HepG2 (cell line): ENCODE measurements at regions not wholly inside any gene's neighbourhood (a gene's known extent, or its start where the extent isn't known, plus 50 kb on each side); places are given as distances from the start of the nearest gene placed in this dataset.

Source experiments
- ATAC-seq: fragments of 200-7000 bp; cut with Tn5 transposase; 3 replicates; pipeline ENCODE4 v1.9.1; 2020; ENCODE audit warnings: mild to moderate bottlenecking, moderate library complexity
- BruUV-seq: library from RNA; stranded (reverse); fragments of 400-500 nt; replicated peaks from 2 replicates; lab custom pipeline; 2021; lab: Mats Ljungman, UMichigan
- CTCF ChIA-PET: fragments of 300-600 bp; formaldehyde crosslinking; extraction: SDS; loops from one replicate; lab custom pipeline; 2021; ENCODE audit warnings: low total read pairs, inconsistent platforms, low intra/inter-chr PET ratio; lab: Yijun Ruan, JAX
- POLR2A ChIA-PET: fragments of 350-600 bp; sonication (Branson Sonifier 250); formaldehyde crosslinking; loops from one replicate; lab custom pipeline; 2020; ENCODE audit warnings: antibody characterized with exemption, inconsistent platforms; lab: Yijun Ruan, JAX
- DNase-seq: peaks from one replicate; pipeline ENCODE4 v3.0.0-alpha.2; 2015; ENCODE audit warnings: low spot score
- FAIRE-seq: peaks from 3 replicates; lab custom pipeline; 2011; peaks lifted over from hg19 to GRCh38; lab: Jason Lieb, UNC
- H2AFZ ChIP-seq: one replicate; pipeline ENCODE4 v1.6.1; 2011; ENCODE audit warnings: low read length, inconsistent platforms
- H3K27ac ChIP-seq: fragments of 300-600 bp; 3 replicates; pipeline ENCODE4 v1.8.0; 2011; ENCODE audit warnings: mixed run types, mild to moderate bottlenecking, mixed read lengths, low read length, inconsistent platforms; ENCODE audit not compliant: insufficient read depth; ENCODE audit errors: extremely low read length
- H3K27me3 ChIP-seq, 2 experiments: fragments of 200-600 bp in 1 of 2; 2 replicates in 1 of 2; 3 replicates in 1 of 2; pipeline versions ENCODE4 v1.6.0 to v1.8.0; 2011; ENCODE audit warnings: low read length in 2 of 2, mild to moderate bottlenecking in 2 of 2, moderate library complexity in 2 of 2, inconsistent platforms in 1 of 2; ENCODE audit not compliant: insufficient read depth in 2 of 2, control insufficient read depth in 1 of 2
- H3K36me3 ChIP-seq, 2 experiments: fragments of 200-600 bp in 1 of 2; replicated peaks in 1 of 2; 2 replicates in 1 of 2; 3 replicates in 1 of 2; pipeline versions ENCODE4 v1.5.1 to v1.8.0; 2011; ENCODE audit warnings: low read length in 2 of 2, inconsistent platforms in 1 of 2; ENCODE audit not compliant: insufficient read depth in 2 of 2, control insufficient read depth in 1 of 2
- H3K4me1 ChIP-seq: 2 replicates; pipeline ENCODE4 v1.5.1; 2012; ENCODE audit warnings: low read length, inconsistent platforms; ENCODE audit not compliant: insufficient read depth
- H3K4me2 ChIP-seq: 2 replicates; pipeline ENCODE4 v1.6.0; 2011; ENCODE audit warnings: low read depth, low read length, inconsistent platforms
- H3K4me3 ChIP-seq, 3 experiments: fragments of 200-600 bp in 1 of 3; sonication (generic), shearing (Covaris generic) in 1 of 3; replicated peaks in 1 of 3; 2 replicates each; pipeline ENCODE4 v1.5.1; 2011 to 2016; ENCODE audit warnings: low read length in 3 of 3, inconsistent platforms in 2 of 3, low read depth in 2 of 3, mild to moderate bottlenecking in 2 of 3, control low read depth in 1 of 3, mixed read lengths in 1 of 3; ENCODE audit not compliant: insufficient read depth in 1 of 3
- H3K79me2 ChIP-seq: one replicate; pipeline ENCODE4 v1.6.1; 2011; ENCODE audit warnings: low read length, inconsistent platforms; ENCODE audit not compliant: insufficient read depth
- H3K9ac ChIP-seq: 2 replicates; pipeline ENCODE4 v1.6.0; 2011; ENCODE audit warnings: mild to moderate bottlenecking, low read depth, low read length, inconsistent platforms; ENCODE audit not compliant: insufficient read depth
- H3K9me3 ChIP-seq: 2 replicates; pipeline ENCODE4 v1.5.1; 2012; ENCODE audit warnings: mild to moderate bottlenecking, low read length
- H4K20me1 ChIP-seq: 2 replicates; pipeline ENCODE4 v1.6.0; 2011; ENCODE audit warnings: inconsistent platforms, mild to moderate bottlenecking, low read length, moderate library complexity; ENCODE audit not compliant: insufficient read depth
- BRCA1 ChIP-seq: sonication (generic); formaldehyde crosslinking; IDR thresholded peaks from 2 replicates; pipeline ENCODE4 v1.4.0; 2020; ENCODE audit warnings: missing genetic modification reagents
- CBX1 ChIP-seq: IDR thresholded peaks from one replicate; pipeline ENCODE4 v1.6.1; 2016; ENCODE audit warnings: antibody characterized with exemption, low read depth
- CSRNP2 ChIP-seq: sonication (generic); formaldehyde crosslinking; conservative IDR thresholded peaks from 2 replicates; pipeline ENCODE4 v1.8.0; 2022; ENCODE audit warnings: low read depth, missing genetic modification reagents
- NFE2L1 ChIP-seq: sonication (generic); formaldehyde crosslinking; IDR thresholded peaks from 2 replicates; pipeline ENCODE4 v1.4.0; 2020; ENCODE audit warnings: missing genetic modification reagents, mild to moderate bottlenecking, borderline replicate concordance
- PAX8 ChIP-seq: sonication (generic); formaldehyde crosslinking; IDR thresholded peaks from 2 replicates; pipeline ENCODE4 v1.8.0; 2022; ENCODE audit warnings: mild to moderate bottlenecking, missing genetic modification reagents, borderline replicate concordance
- RAD21 ChIP-seq: fragments of 450-650 bp; formaldehyde crosslinking; IDR thresholded peaks from 2 replicates; pipeline ENCODE4 v1.5.0; 2020; ENCODE audit warnings: mild to moderate bottlenecking
- RCOR2 ChIP-seq: IDR thresholded peaks from 2 replicates; pipeline ENCODE4 v1.6.1; 2016; ENCODE audit warnings: missing biosample characterization, missing genetic modification reagents
- ZBTB42 ChIP-seq: sonication (generic); formaldehyde crosslinking; IDR thresholded peaks from 2 replicates; pipeline ENCODE4 v1.5.0; 2020; ENCODE audit warnings: mild to moderate bottlenecking, missing genetic modification reagents
- ZMAT5 ChIP-seq: sonication (generic); formaldehyde crosslinking; IDR thresholded peaks from 2 replicates; pipeline ENCODE4 v1.5.0; 2020; ENCODE audit warnings: mild to moderate bottlenecking, low read depth, missing genetic modification reagents, borderline replicate concordance
- ZNF136 ChIP-seq: sonication (generic); formaldehyde crosslinking; IDR thresholded peaks from 2 replicates; pipeline ENCODE4 v1.8.1; 2022; ENCODE audit warnings: low read depth, mild to moderate bottlenecking, moderate library complexity, missing genetic modification reagents
- ZNF160 ChIP-seq: sonication (generic); formaldehyde crosslinking; IDR thresholded peaks from 2 replicates; pipeline ENCODE4 v1.8.0; 2022; ENCODE audit warnings: mild to moderate bottlenecking, inconsistent platforms, missing genetic modification reagents
- ZNF24 ChIP-seq: fragments of 450-650 bp; IDR thresholded peaks from 2 replicates; pipeline ENCODE4 v1.6.1; 2017; ENCODE audit warnings: antibody characterized with exemption, mild to moderate bottlenecking
- ZNF557 ChIP-seq: sonication (generic); formaldehyde crosslinking; IDR thresholded peaks from 2 replicates; pipeline ENCODE4 v1.4.0; 2020; ENCODE audit warnings: missing genetic modification reagents
- ZNF629 ChIP-seq: sonication (generic); formaldehyde crosslinking; conservative IDR thresholded peaks from 2 replicates; pipeline ENCODE4 v1.5.0; 2020; ENCODE audit warnings: missing genetic modification reagents
- WGBS: methylation state at CpG from one replicate; pipeline ENCODE4 v1.1.6; 2017; ENCODE audit warnings: low lambda C conversion rate; 5-methylcytosine and 5-hydroxymethylcytosine counted together
- in situ Hi-C: cut with HindIII; loops from 2 replicates; pipeline ENCODE4 v1.10.0; 2017; ENCODE audit warnings: low pct_unique_long_range_greater_than_20kb; ENCODE audit not compliant: extremely low pct_ligation_motif_present
- intact Hi-C: fragments of 100-400 bp; cut with micrococcal nuclease; formaldehyde crosslinking; loops from one replicate; pipeline ENCODE4 v1.10.0; 2022; ENCODE audit not compliant: unreplicated experiment
- TF ChIP-seq, protein P1 (sequence below): sonication (generic); formaldehyde crosslinking; IDR thresholded peaks from 2 replicates; pipeline ENCODE4 v1.9.0; 2021; ENCODE audit warnings: missing genetic modification reagents, mild to moderate bottlenecking, borderline replicate concordance
- TF ChIP-seq, protein P2 (sequence below): IDR thresholded peaks from 2 replicates; pipeline ENCODE4 v1.6.1; 2016; ENCODE audit warnings: low read depth, missing genetic modification reagents, missing compliant biosample characterization

GRCh38 chr10:124164264-124164663 is 70.9 kb upstream of the CHST15 start:
- peaks cover 5% of the 10 kb centered on the region; the same call in 1 of the 2 replicates for H3K4me1 ChIP-seq
- no TSS peak for BruUV-seq
- no peak overlapping the region for H3K9ac ChIP-seq
- ChIA-PET POLR2A (no interaction called here), CTCF (no interaction called here)
- no peaks in the 10 kb centered on the region for H4K20me1 ChIP-seq
- H3K4me2 ChIP-seq: no peak overlapping the region
- intact Hi-C loops (no loop called here), in situ Hi-C loops (no loop called here)
- ATAC-seq (no peak), DNase-seq (no peak), FAIRE-seq (no peak)
- peaks cover 7 to 34% of the 10 kb centered on the region in 2 experiments; a peak in 4 of 5 replicates for H3K27me3 ChIP-seq
- WGBS: 7% methylated on average over 2 of the region's 2 CpGs
- no peak overlapping the region for H3K27ac ChIP-seq
- no peaks in the 10 kb centered on the region for H3K79me2 ChIP-seq
- no peaks in the 10 kb centered on the region for H3K36me3 ChIP-seq
- no peak overlapping the region for H3K4me3 ChIP-seq
- no peaks in the 10 kb centered on the region for H3K9me3 ChIP-seq
- H2AFZ ChIP-seq: no peak overlapping the region
- TF ChIP-seq ZNF24 (no peak), ZNF629 (CRISPR knock-in tag) (no peak), ZBTB42 (CRISPR knock-in tag) (no peak), ZNF557 (CRISPR knock-in tag) (no peak), PAX8 (CRISPR knock-in tag) (no peak), ZNF160 (CRISPR knock-in tag) (no peak), RCOR2 (CRISPR knock-in tag) (no peak), ZNF136 (CRISPR knock-in tag) (no peak), ZMAT5 (no peak), NFE2L1 (no peak), RAD21 (CRISPR knock-in tag) (no peak), BRCA1 (CRISPR knock-in tag) (no peak), CSRNP2 (CRISPR knock-in tag) (no peak), CBX1 (no peak)
- TF ChIP-seq, protein P1, sequence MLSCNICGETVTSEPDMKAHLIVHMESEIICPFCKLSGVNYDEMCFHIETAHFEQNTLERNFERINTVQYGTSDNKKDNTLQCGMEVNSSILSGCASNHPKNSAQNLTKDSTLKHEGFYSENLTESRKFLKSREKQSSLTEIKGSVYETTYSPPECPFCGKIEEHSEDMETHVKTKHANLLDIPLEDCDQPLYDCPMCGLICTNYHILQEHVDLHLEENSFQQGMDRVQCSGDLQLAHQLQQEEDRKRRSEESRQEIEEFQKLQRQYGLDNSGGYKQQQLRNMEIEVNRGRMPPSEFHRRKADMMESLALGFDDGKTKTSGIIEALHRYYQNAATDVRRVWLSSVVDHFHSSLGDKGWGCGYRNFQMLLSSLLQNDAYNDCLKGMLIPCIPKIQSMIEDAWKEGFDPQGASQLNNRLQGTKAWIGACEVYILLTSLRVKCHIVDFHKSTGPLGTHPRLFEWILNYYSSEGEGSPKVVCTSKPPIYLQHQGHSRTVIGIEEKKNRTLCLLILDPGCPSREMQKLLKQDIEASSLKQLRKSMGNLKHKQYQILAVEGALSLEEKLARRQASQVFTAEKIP: no peak
- TF ChIP-seq, protein P2, sequence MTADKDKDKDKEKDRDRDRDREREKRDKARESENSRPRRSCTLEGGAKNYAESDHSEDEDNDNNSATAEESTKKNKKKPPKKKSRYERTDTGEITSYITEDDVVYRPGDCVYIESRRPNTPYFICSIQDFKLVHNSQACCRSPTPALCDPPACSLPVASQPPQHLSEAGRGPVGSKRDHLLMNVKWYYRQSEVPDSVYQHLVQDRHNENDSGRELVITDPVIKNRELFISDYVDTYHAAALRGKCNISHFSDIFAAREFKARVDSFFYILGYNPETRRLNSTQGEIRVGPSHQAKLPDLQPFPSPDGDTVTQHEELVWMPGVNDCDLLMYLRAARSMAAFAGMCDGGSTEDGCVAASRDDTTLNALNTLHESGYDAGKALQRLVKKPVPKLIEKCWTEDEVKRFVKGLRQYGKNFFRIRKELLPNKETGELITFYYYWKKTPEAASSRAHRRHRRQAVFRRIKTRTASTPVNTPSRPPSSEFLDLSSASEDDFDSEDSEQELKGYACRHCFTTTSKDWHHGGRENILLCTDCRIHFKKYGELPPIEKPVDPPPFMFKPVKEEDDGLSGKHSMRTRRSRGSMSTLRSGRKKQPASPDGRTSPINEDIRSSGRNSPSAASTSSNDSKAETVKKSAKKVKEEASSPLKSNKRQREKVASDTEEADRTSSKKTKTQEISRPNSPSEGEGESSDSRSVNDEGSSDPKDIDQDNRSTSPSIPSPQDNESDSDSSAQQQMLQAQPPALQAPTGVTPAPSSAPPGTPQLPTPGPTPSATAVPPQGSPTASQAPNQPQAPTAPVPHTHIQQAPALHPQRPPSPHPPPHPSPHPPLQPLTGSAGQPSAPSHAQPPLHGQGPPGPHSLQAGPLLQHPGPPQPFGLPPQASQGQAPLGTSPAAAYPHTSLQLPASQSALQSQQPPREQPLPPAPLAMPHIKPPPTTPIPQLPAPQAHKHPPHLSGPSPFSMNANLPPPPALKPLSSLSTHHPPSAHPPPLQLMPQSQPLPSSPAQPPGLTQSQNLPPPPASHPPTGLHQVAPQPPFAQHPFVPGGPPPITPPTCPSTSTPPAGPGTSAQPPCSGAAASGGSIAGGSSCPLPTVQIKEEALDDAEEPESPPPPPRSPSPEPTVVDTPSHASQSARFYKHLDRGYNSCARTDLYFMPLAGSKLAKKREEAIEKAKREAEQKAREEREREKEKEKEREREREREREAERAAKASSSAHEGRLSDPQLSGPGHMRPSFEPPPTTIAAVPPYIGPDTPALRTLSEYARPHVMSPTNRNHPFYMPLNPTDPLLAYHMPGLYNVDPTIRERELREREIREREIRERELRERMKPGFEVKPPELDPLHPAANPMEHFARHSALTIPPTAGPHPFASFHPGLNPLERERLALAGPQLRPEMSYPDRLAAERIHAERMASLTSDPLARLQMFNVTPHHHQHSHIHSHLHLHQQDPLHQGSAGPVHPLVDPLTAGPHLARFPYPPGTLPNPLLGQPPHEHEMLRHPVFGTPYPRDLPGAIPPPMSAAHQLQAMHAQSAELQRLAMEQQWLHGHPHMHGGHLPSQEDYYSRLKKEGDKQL (CRISPR knock-in tag): no peak
